ENCODE measurements at regions not wholly inside any gene's neighbourhood (a gene's known extent, or its start where the extent isn't known, plus 50 kb on each side); places are given as distances from the start of the nearest gene placed in this dataset.
"Not testable (repeated sequence)": the region's sequence is repeated elsewhere in the genome, so short reads cannot be mapped to it uniquely, and the experiment has no call there.

DNA sequence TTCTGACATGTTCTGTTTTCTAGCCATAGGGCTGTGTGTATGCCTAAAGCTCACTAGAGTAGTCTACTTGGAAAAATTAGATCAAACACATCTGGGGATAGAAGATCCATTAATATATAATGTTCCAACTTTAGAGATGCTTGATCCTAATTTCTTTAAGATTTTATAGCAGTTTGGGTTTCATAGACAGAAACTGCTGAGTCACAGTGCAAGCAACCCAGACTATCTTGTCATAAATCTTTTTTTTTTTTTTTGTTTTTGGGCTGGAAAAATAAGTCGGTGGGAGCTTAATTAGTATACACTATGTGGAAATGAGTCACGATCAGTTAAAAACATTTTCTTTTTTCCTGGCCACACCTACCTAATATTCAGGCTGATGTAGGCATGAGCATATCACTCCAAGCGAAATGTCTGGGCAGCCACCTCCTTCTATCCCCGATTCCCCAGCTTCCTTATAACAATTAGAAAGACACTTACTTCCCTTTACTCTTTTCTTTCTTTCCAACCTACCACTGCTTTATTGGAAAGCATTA, 58.2 kb upstream of the CASK start:
- no peaks in the 10 kb centered on the region for H3K4me1 ChIP-seq
- DNase-seq (ENCODE audit: low spot score in 2 of 2): no peak
- H3K27me3 ChIP-seq: no peaks in the 10 kb centered on the region
- H3K9me3 ChIP-seq: no peaks in the 10 kb centered on the region
- intact Hi-C loops (cut with DNase I; ENCODE audit: low total_unique reads): no loop called here
- no peaks in the 10 kb centered on the region for H3K36me3 ChIP-seq
- H3K27ac ChIP-seq: no peak overlapping the region
- H3K4me3 ChIP-seq: no peak overlapping the region
- TF ChIP-seq, protein P1, sequence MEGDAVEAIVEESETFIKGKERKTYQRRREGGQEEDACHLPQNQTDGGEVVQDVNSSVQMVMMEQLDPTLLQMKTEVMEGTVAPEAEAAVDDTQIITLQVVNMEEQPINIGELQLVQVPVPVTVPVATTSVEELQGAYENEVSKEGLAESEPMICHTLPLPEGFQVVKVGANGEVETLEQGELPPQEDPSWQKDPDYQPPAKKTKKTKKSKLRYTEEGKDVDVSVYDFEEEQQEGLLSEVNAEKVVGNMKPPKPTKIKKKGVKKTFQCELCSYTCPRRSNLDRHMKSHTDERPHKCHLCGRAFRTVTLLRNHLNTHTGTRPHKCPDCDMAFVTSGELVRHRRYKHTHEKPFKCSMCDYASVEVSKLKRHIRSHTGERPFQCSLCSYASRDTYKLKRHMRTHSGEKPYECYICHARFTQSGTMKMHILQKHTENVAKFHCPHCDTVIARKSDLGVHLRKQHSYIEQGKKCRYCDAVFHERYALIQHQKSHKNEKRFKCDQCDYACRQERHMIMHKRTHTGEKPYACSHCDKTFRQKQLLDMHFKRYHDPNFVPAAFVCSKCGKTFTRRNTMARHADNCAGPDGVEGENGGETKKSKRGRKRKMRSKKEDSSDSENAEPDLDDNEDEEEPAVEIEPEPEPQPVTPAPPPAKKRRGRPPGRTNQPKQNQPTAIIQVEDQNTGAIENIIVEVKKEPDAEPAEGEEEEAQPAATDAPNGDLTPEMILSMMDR (IDR thresholded peaks at IDR 0.05): no peak
- no peak for TF ChIP-seq POLR2A (IDR thresholded peaks at IDR 0.05)
- no peak for TF ChIP-seq POLR2AphosphoS5 (IDR thresholded peaks at IDR 0.05)

- DNase-seq (ENCODE audit: low spot score in 2 of 2); H3K4me1 ChIP-seq: not testable (repeated sequence)
- peaks cover 0 to 25% of the 10 kb centered on the region in 2 donors for H3K27me3 ChIP-seq
Observed at GRCh38 chrX:41974677-41975076, 51.3 kb upstream of the CASK start.

GRCh38 chrX:41973208-41973607, 49.9 kb upstream of the CASK start:
- Histone ChIP-seq H3K36me3 (no peaks in the 10 kb centered on the region), H3K27me3 (peaks cover 0 to 25% of the 10 kb centered on the region in 2 donors), H3K4me3 (no peak overlapping the region), H3K27ac (no peak overlapping the region), H3K4me1 (no peaks in the 10 kb centered on the region), H3K9me3 (peaks cover 0 to 4% of the 10 kb centered on the region in 2 donors)
- DNase-seq (ENCODE audit: low spot score in 2 of 2): no peak
- TF ChIP-seq, protein P1 (IDR thresholded peaks at IDR 0.05): no peak
- TF ChIP-seq POLR2AphosphoS5 (IDR thresholded peaks at IDR 0.05) (no peak), POLR2A (IDR thresholded peaks at IDR 0.05) (no peak)
- intact Hi-C loops (cut with DNase I; ENCODE audit: low total_unique reads): no loop called here

More at GRCh38 chrX:41974677-41975076, 51.3 kb upstream of the CASK start:
- H3K27ac ChIP-seq; H3K9me3 ChIP-seq; H3K36me3 ChIP-seq; H3K4me3 ChIP-seq; intact Hi-C loops (cut with DNase I; ENCODE audit: low total_unique reads): not testable (repeated sequence)
